ENCODE measurements at regions not wholly inside any gene's neighbourhood (a gene's known extent, or its start where the extent isn't known, plus 50 kb on each side); places are given as distances from the start of the nearest gene placed in this dataset.

GRCh38 chr1:221620437-221621384 lies 121.2 kb downstream of the DUSP10 start:
- Histone ChIP-seq H3K27me3 (ENCODE audit: insufficient read depth, low read length) (no peaks in the 10 kb centered on the region), H3F3A (ENCODE audit: insufficient read depth, low read length) (no peaks in the 10 kb centered on the region), H3K9me2 (ENCODE audit: low read depth, low read length) (no peaks in the 10 kb centered on the region; the same call in 1 of the 2 replicates), H3K4me3 (ENCODE audit: low read depth, low read length, poor library complexity, severe bottlenecking) (no peak overlapping the region), H3K9ac (ENCODE audit: low read length) (no peak overlapping the region), H3K4me1 (ENCODE audit: insufficient read depth, low read length, severe bottlenecking) (no peaks in the 10 kb centered on the region), H3K36me3 (ENCODE audit: insufficient read depth, low read length) (no peaks in the 10 kb centered on the region), H3K79me2 (ENCODE audit: insufficient read depth, low read length) (no peaks in the 10 kb centered on the region), H3K27ac (ENCODE audit: low read depth, low read length, poor library complexity, severe bottlenecking) (no peak overlapping the region), H3K9me3 (ENCODE audit: low read length) (0 out of 2 replicates have a peak, but pooled peaks cover 3% of the 10 kb centered on the region), H4K20me1 (ENCODE audit: insufficient read depth, low read length) (no peaks in the 10 kb centered on the region), H3K4me2 (ENCODE audit: low read length) (no peak overlapping the region), H2AFZ (ENCODE audit: low read length) (peak overlapping the region; percentile 83; the same call in 1 of the 2 replicates)
- TF ChIP-seq CTCF (IDR thresholded peaks at IDR 0.05; ENCODE audit: low read length) = no peak
- TF ChIP-seq EZH2 (IDR thresholded peaks at IDR 0.05; ENCODE audit: borderline replicate concordance, low read length) = no peak

GRCh38 chr1:221621683-221622082 lies 120.2 kb downstream of the DUSP10 start:
- no peak overlapping the region for H3K27ac ChIP-seq (ENCODE audit: low read depth, low read length, poor library complexity, severe bottlenecking)

GRCh38 chr1:221622389-221622788 lies 119.5 kb downstream of the DUSP10 start:
- TF ChIP-seq EZH2 (IDR thresholded peaks at IDR 0.05; ENCODE audit: borderline replicate concordance, low read length) (no peak), CTCF (IDR thresholded peaks at IDR 0.05; ENCODE audit: low read length) (no peak)
- no peak overlapping the region for H3K9ac ChIP-seq (ENCODE audit: low read length)
- H3K27me3 ChIP-seq (ENCODE audit: insufficient read depth, low read length) = no peaks in the 10 kb centered on the region
- H3K9me3 ChIP-seq (ENCODE audit: low read length) = 0 out of 2 replicates have a peak, but pooled peaks cover 3% of the 10 kb centered on the region
- no peaks in the 10 kb centered on the region for H3K36me3 ChIP-seq (ENCODE audit: insufficient read depth, low read length)
- H3K27ac ChIP-seq (ENCODE audit: low read depth, low read length, poor library complexity, severe bottlenecking) = no peak overlapping the region
- H3K79me2 ChIP-seq (ENCODE audit: insufficient read depth, low read length) = no peaks in the 10 kb centered on the region
- H3K4me3 ChIP-seq (ENCODE audit: low read depth, low read length, poor library complexity, severe bottlenecking) = no peak overlapping the region
- H3F3A ChIP-seq (ENCODE audit: insufficient read depth, low read length) = no peaks in the 10 kb centered on the region
- no peaks in the 10 kb centered on the region for H4K20me1 ChIP-seq (ENCODE audit: insufficient read depth, low read length)
- no peaks in the 10 kb centered on the region; the same call in 1 of the 2 replicates for H3K9me2 ChIP-seq (ENCODE audit: low read depth, low read length)
- H3K4me2 ChIP-seq (ENCODE audit: low read length) = no peak overlapping the region
- no peak overlapping the region for H2AFZ ChIP-seq (ENCODE audit: low read length)
- no peaks in the 10 kb centered on the region for H3K4me1 ChIP-seq (ENCODE audit: insufficient read depth, low read length, severe bottlenecking)

More at GRCh38 chr1:221621683-221622082, 120.2 kb downstream of the DUSP10 start:
- no peak overlapping the region for H3K9ac ChIP-seq (ENCODE audit: low read length)
- H4K20me1 ChIP-seq (ENCODE audit: insufficient read depth, low read length) = no peaks in the 10 kb centered on the region
- H3K9me2 ChIP-seq (ENCODE audit: low read depth, low read length) = no peaks in the 10 kb centered on the region; the same call in 1 of the 2 replicates
- no peaks in the 10 kb centered on the region for H3K79me2 ChIP-seq (ENCODE audit: insufficient read depth, low read length)
- H3K36me3 ChIP-seq (ENCODE audit: insufficient read depth, low read length) = no peaks in the 10 kb centered on the region
- no peaks in the 10 kb centered on the region for H3F3A ChIP-seq (ENCODE audit: insufficient read depth, low read length)
- no peak overlapping the region for H2AFZ ChIP-seq (ENCODE audit: low read length)
- 0 out of 2 replicates have a peak, but pooled peaks cover 3% of the 10 kb centered on the region for H3K9me3 ChIP-seq (ENCODE audit: low read length)
- no peaks in the 10 kb centered on the region for H3K27me3 ChIP-seq (ENCODE audit: insufficient read depth, low read length)
- no peak overlapping the region for H3K4me3 ChIP-seq (ENCODE audit: low read depth, low read length, poor library complexity, severe bottlenecking)
- H3K4me1 ChIP-seq (ENCODE audit: insufficient read depth, low read length, severe bottlenecking) = no peaks in the 10 kb centered on the region
- H3K4me2 ChIP-seq (ENCODE audit: low read length) = no peak overlapping the region
- no peak for TF ChIP-seq CTCF (IDR thresholded peaks at IDR 0.05; ENCODE audit: low read length)
- no peak for TF ChIP-seq EZH2 (IDR thresholded peaks at IDR 0.05; ENCODE audit: borderline replicate concordance, low read length)
